HG03066 (cell line): ENCODE measurements at regions not wholly inside any gene's neighbourhood (a gene's known extent, or its start where the extent isn't known, plus 50 kb on each side); places are given as distances from the start of the nearest gene placed in this dataset.
"Not testable (repeated sequence)": the region's sequence is repeated elsewhere in the genome, so short reads cannot be mapped to it uniquely, and the experiment has no call there.

ENCODE experiments used
- ATAC-seq: cut with Tn5 transposase; IDR thresholded peaks from one replicate; pipeline ENCODE4 v1.9.1; 2021; ENCODE audit warnings: low read depth; ENCODE audit not compliant: unreplicated experiment

GRCh38 chr3:153783741-153784480 is 337.3 kb upstream of the ARHGEF26 start:
- ATAC-seq, result no peak

GRCh38 chr3:153785901-153786300 is 335.3 kb upstream of the ARHGEF26 start:
- peak; percentile 57 for ATAC-seq

GRCh38 chr3:153789380-153789779 is 331.8 kb upstream of the ARHGEF26 start:
- ATAC-seq, result no peak

DNA sequence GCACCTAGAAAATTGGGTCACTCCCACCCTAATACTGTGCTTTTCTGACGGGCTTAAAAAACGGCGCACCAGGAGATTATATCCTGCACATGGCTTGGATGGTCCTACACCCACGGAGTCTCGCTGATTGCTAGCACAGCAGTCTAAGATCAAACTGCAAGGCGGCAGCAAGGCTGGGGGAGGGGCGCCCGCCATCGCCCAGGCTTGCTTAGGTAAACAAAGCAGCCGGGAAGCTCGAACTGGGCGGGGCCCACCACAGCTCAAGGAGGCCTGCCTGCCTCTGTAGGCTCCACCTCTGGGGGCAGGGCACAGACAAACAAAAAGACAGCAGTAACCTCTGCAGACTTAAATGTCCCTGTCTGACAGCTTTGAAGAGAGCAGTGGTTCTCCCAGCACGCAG is 324.1 kb upstream of the ARHGEF26 start:
- not testable (repeated sequence) for ATAC-seq

- no peak for ATAC-seq
Observed at GRCh38 chr3:153809097-153809496, 312.1 kb upstream of the ARHGEF26 start.

GRCh38 chr3:153818338-153818737 is 302.9 kb upstream of the ARHGEF26 start:
- no peak for ATAC-seq

- ATAC-seq, result no peak
Observed at GRCh38 chr3:153820035-153820434, 301.2 kb upstream of the ARHGEF26 start.

GRCh38 chr3:153828346-153828745 is 292.8 kb upstream of the ARHGEF26 start:
- ATAC-seq, result not testable (repeated sequence)

DNA sequence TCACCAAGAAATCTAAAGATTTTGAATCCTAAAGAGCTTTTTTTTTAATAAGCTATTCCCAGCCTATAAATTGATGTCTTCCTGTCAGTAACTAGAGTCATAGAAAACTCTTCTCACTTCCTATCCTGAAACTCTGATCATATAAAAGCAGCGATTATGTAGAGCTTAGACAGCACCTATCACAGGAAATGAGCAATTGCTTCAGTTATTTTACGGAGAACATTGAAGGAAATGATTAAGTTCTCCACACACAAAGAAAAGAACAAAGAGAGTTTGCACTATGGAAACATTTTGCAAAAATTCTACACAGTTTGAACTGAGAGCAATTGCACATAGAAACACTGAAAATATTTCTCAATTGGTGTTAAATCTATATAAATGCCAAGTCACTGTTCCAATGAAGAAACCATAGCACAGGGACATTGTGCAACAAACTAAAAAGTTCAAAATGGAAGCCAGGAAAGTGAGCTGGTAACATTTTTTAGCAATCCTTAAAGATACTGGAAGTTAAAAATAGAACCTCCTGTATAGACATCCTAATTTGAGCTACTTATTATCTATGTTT is 291.5 kb upstream of the ARHGEF26 start:
- ATAC-seq, result no peak

DNA sequence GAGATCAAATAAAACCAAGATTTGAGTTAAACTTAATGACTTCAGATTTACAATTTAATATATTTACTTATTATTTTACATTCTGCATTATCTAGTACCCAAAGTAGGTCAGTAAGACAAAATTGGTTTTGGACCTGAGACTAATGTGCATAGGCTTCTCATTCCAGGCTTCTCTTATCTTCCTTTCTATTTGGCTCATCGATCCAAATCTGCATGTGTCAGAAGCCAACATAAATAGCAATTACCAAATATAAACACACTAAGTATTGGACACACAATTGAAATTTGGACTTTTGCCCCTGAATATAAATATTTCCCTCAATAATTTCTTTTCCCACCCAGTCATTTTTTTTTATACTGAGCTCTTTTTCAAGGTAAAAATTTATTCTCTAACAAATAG is 290.6 kb upstream of the ARHGEF26 start:
- no peak for ATAC-seq

DNA sequence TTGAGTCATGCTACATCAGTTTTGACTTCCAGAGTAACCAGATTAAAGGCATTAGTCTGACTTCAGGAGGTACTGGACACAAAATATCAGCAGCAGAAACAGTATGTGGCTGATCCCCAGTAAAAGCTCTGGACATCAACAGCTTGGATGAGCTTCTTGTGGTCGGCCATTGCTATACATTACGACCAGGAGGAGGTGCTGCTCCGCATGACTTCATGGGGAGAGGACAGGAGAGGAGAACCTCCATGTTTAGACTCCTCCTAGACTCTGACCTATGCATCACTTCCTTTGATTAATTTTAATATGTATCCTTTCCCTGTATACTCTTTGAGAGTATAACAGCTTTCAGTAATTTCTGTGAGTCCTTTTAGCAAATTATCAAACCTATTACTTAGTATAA is 285.6 kb upstream of the ARHGEF26 start:
- ATAC-seq, result no peak

DNA sequence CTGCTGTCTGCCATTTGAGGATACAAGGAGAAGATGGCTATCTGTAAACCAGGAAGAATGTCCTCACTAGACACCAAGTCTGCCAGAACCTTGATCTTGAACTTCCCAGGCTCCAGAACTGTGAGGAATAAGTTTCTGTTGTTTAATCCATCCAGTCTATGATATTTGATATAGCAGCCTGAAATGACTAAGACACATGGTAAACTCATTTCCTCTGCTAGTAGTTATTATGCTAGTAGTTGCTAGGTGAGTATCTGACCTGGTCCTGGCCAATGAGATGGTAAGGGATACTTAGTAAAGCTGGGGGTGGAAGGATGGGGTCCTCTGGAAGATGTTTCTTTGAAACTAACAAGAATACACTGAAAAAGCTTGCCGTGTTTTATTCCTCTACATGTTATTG is 280.7 kb upstream of the ARHGEF26 start:
- ATAC-seq, result no peak

GRCh38 chr3:153843994-153844393 is 277.2 kb upstream of the ARHGEF26 start:
- no peak for ATAC-seq

DNA sequence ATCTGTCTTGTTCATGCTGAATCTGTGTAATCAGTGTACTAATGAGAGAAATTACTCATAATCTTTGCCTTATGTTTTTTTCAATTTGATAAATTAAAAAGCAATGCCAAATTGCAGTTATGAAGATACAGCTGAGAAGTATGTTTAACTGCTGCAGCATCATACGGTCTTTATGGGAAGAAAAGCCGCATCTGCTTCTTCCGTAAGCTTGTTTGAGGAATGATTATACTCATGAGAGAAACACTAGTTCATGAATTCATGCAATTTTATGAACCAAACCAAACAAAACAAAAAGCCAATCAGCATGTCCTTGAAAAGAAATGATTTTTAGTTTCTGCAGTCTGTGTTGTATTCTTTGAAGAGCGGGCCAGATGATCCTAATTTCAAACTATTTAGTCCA is 275.9 kb upstream of the ARHGEF26 start:
- ATAC-seq, result no peak

DNA sequence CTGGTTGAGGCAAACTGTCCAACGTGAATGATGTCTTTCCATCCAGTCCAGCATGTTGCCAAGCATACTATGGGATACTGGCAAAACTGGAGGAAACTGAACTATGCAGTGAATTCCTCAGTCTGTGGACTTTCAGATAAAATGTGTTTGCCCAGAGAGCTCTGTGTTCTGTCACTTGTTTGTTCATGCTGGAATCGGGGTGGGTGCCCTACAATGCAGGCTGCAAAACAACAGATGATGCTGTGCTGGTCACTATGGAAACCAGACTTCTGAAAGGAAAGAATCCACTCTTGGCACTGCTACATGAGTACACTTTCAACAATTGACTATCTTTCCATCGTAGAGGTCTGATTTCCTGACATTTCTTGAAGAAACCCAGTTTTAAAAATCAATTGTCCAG is 272.5 kb upstream of the ARHGEF26 start:
- no peak for ATAC-seq

GRCh38 chr3:153852355-153852754 is 268.8 kb upstream of the ARHGEF26 start:
- no peak for ATAC-seq

DNA sequence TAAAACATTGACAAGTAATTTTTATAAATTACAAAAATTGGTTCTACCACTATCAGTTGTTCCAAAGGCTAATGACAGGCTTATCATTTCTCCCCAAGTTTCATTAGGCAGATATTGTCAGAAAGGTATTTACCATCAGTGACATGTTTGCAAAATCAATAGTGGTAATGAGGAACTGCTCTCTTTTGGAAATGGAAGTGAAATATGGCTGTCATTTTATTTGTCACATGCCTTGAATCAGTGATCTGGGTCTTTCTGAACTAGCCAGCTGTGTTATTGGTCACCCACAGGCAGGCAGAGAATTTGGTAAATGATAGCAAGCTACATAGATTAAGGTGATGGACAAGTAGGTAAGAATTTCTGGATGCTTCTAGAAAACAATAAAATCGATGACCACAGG is 268.0 kb upstream of the ARHGEF26 start:
- no peak for ATAC-seq

DNA sequence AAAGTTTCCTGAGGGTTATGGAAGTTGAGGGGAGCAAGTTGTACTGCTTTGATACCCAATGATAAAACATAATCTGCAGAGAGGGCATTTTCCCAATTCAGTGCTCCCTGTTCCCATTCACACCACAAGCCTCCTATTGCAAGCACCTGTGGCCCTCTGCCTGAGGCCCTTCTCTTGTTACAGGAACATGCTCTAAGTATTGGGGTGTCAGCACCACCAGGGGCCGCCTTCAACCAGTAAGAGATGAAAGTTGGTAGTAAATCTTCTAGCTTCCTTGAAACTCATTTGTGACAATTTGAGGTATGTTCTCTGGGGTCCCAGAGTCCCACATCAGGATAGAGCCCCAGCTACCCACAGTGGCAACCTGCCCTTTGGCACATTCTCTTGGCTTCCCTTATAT is 265.4 kb upstream of the ARHGEF26 start:
- ATAC-seq, result no peak

DNA sequence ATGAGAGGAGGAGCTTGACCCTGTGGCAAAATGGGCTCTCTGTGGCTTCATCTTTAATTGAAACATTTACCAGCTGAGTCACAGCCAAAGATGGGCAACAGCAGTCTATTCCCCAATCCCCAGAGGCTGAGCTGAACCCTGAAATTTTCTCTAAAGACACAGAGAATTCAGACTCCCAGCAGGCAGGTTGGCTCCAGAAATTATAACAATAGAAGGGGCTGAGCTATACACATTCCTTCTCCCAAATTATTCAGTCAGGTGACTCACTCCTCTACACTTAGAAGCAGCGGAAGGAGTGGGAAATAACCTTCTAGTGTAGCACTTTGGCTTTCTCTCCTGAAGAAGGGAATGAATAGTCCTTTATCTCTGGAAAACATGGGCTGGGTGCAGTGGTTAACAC is 264.3 kb upstream of the ARHGEF26 start:
- no peak for ATAC-seq

DNA sequence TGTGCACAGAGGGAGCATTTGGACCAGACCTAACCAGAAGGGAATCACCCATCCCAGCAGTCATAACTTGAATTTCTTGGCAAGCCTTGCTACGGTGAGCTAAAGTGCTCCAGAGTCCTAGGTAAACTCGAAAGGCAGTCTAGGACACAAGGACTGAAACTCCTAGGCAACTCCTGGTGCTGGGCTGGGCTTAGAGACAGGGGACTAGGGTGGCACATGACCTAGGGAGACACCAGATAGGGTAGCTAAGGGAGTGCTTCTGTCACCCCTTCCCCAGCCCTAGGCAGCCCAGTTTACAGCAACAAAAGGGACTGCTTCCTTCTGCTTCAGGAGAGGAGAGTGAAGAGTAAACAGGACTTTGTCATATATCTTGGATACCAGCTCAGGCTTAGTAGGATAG is 256.4 kb upstream of the ARHGEF26 start:
- ATAC-seq, result no peak

DNA sequence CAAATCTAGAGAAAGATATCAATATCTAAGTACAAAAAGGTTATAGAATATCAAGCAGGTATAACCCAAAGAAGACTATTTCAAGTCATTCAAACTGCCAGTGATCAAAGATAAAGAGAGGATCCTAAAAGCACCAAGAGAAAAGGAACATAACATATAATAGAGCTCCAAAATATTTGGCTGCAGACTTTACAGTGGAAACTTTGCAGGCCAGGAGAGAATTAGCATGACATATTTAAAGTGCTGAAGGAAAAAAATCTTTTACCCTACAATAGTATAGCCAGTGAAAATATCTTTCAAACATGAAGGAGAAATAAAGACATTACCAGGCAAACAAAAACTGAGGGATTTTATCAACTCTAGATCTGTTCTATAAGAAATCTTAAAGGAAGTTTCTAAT is 254.3 kb upstream of the ARHGEF26 start:
- ATAC-seq, result no peak

GRCh38 chr3:153874348-153874747 is 246.8 kb upstream of the ARHGEF26 start:
- ATAC-seq, result not testable (repeated sequence)

DNA sequence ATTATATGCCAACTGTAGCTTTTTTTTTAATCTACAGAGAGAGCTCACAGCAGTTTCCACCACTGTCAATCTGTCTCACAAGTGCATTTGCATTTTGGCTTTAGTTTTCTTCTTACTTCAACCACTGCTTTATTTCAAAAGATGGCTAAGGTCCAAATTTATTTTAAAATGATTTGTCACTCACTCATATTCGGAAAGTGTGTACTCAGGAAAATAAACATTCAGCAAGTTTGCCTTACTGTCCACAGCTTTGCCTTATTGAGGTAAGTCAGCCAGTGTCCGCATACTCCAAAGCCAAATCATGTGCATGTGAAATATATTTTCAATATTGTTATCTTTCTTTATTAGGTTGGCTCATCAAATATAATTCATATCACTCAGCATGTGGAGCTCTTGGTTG is 240.7 kb upstream of the ARHGEF26 start:
- no peak for ATAC-seq
